Gastroesophageal sphincter (tissue), 2 donors: ENCODE measurements at regions not wholly inside any gene's neighbourhood (a gene's known extent, or its start where the extent isn't known, plus 50 kb on each side); places are given as distances from the start of the nearest gene placed in this dataset.

Experiments
- POLR2A ChIP-seq, 2 donors: fragments of 450-650 bp; IDR thresholded peaks; one replicate each; pipeline ENCODE4 v1.6.1; 2017; ENCODE audit warnings: antibody characterized with exemption in 2 of 2, mild to moderate bottlenecking in 2 of 2, moderate library complexity in 1 of 2
- POLR2AphosphoS5 ChIP-seq: sonication (generic); formaldehyde crosslinking; IDR thresholded peaks from one replicate; pipeline ENCODE4 v1.6.1; 2017; ENCODE audit warnings: antibody characterized with exemption

- TF ChIP-seq POLR2AphosphoS5 (no peak), POLR2A (IDR thresholded peaks at IDR 0.05) (no peak)
These were observed 94.6 kb downstream of the SETD4 start for GRCh38 chr21:35965699-35966098.
